ENCODE measurements at regions not wholly inside any gene's neighbourhood (a gene's known extent, or its start where the extent isn't known, plus 50 kb on each side); places are given as distances from the start of the nearest gene placed in this dataset.

- H3K9me3 ChIP-seq = no peaks in the 10 kb centered on the region
- H3K27me3 ChIP-seq = no peaks in the 10 kb centered on the region
- H3K4me1 ChIP-seq = no peaks in the 10 kb centered on the region
- intact Hi-C loops (cut with DNase I; ENCODE audit: low total_unique reads) = no loop called here
- no peaks in the 10 kb centered on the region for H3K36me3 ChIP-seq (ENCODE audit: low read depth, missing control alignments)
- DNase-seq = no peak
- H3K4me3 ChIP-seq = no peak overlapping the region
- no peak overlapping the region for H3K27ac ChIP-seq
- TF ChIP-seq POLR2A (IDR thresholded peaks at IDR 0.05) (no peak), CTCF (IDR thresholded peaks at IDR 0.05) (no peak)
- WGBS, 2 donors = 92 to 100% methylated on average over 2 of the region's 2 CpGs
Observed at GRCh38 chr11:130796828-130797227, 119.5 kb downstream of the SNX19 start.

- intact Hi-C loops (cut with DNase I; ENCODE audit: low total_unique reads) = no loop called here
- Histone ChIP-seq H3K36me3 (ENCODE audit: low read depth, missing control alignments) (no peaks in the 10 kb centered on the region), H3K27me3 (no peaks in the 10 kb centered on the region), H3K4me3 (no peak overlapping the region), H3K4me1 (no peaks in the 10 kb centered on the region), H3K27ac (no peak overlapping the region), H3K9me3 (no peaks in the 10 kb centered on the region)
- TF ChIP-seq CTCF (IDR thresholded peaks at IDR 0.05) (no peak), POLR2A (IDR thresholded peaks at IDR 0.05) (no peak)
- DNase-seq = no peak
- WGBS, 2 donors = 92 to 94% methylated on average over 3 of the region's 3 CpGs
Observed at GRCh38 chr11:130798280-130798679, 118.0 kb downstream of the SNX19 start.

DNA sequence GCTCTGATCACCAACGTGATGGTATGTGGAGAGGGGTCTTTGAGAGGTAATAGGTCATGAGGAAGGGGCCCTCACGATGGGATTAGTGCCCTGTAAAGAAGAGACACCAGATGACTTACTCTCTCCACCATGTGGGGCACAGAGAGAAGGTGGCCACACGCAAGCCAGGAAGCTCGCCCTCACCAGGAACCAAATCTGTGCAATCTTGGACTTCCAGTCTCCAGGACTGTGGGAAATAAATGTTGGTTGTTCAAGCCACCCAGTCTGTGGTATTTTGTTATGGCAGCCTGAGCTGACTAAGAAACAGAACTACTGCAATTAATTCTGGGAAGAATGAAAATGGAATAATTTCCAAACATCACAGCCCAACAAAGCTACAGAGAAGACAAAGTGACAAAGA is 117.5 kb downstream of the SNX19 start:
- no peak for DNase-seq
- Histone ChIP-seq H3K4me3 (no peak overlapping the region), H3K36me3 (ENCODE audit: low read depth, missing control alignments) (no peaks in the 10 kb centered on the region), H3K4me1 (no peaks in the 10 kb centered on the region), H3K27ac (no peak overlapping the region), H3K27me3 (no peaks in the 10 kb centered on the region), H3K9me3 (no peaks in the 10 kb centered on the region)
- TF ChIP-seq CTCF (IDR thresholded peaks at IDR 0.05) (no peak), POLR2A (IDR thresholded peaks at IDR 0.05) (no peak)
- intact Hi-C loops (cut with DNase I; ENCODE audit: low total_unique reads) = no loop called here
- 93 to 96% methylated on average over 4 of the region's 4 CpGs for WGBS, 2 donors

- no peaks in the 10 kb centered on the region for H3K4me1 ChIP-seq
- TF ChIP-seq CTCF (IDR thresholded peaks at IDR 0.05) = no peak
- TF ChIP-seq POLR2A (IDR thresholded peaks at IDR 0.05) = no peak
- no peaks in the 10 kb centered on the region for H3K9me3 ChIP-seq
- no peak overlapping the region for H3K4me3 ChIP-seq
- 86 to 89% methylated on average over 6 of the region's 6 CpGs for WGBS, 2 donors
- intact Hi-C loops (cut with DNase I; ENCODE audit: low total_unique reads) = no loop called here
- no peak for DNase-seq
- no peaks in the 10 kb centered on the region for H3K36me3 ChIP-seq (ENCODE audit: low read depth, missing control alignments)
- H3K27ac ChIP-seq = no peak overlapping the region
- H3K27me3 ChIP-seq = no peaks in the 10 kb centered on the region
Observed at GRCh38 chr11:130801333-130802122, 114.8 kb downstream of the SNX19 start.

- no peak overlapping the region for H3K27ac ChIP-seq
- H3K4me3 ChIP-seq = no peak overlapping the region
- H3K36me3 ChIP-seq (ENCODE audit: low read depth, missing control alignments) = no peaks in the 10 kb centered on the region
- H3K27me3 ChIP-seq = no peaks in the 10 kb centered on the region
- intact Hi-C loops (cut with DNase I; ENCODE audit: low total_unique reads) = no loop called here
- no peak for DNase-seq
- TF ChIP-seq POLR2A (IDR thresholded peaks at IDR 0.05) (no peak), CTCF (IDR thresholded peaks at IDR 0.05) (no peak)
- no peaks in the 10 kb centered on the region for H3K4me1 ChIP-seq
- H3K9me3 ChIP-seq = no peaks in the 10 kb centered on the region
- 63 to 75% methylated on average over 2 of the region's 2 CpGs for WGBS, 2 donors
Observed at GRCh38 chr11:130802567-130802966, 113.7 kb downstream of the SNX19 start.
